Upper lobe of left lung (tissue), 6 donors: ENCODE measurements at regions not wholly inside any gene's neighbourhood (a gene's known extent, or its start where the extent isn't known, plus 50 kb on each side); places are given as distances from the start of the nearest gene placed in this dataset.

ENCODE experiments used
- ATAC-seq, 2 donors: fragments of 200-7000 bp; cut with Tn5 transposase; one replicate each; pipeline ENCODE4 v1.9.1; 2022; ENCODE audit warnings: mild to moderate bottlenecking in 2 of 2, moderate library complexity in 2 of 2; ENCODE audit not compliant: low FRiP score in 2 of 2
- DNase-seq, 2 donors: peaks; one replicate each; pipeline ENCODE4 v3.0.0-alpha.2; 2019 to 2020
- H3K27ac ChIP-seq, 4 donors: fragments of 200-600 bp; sonication (generic); one replicate each; pipeline ENCODE4 v1.5.1; 2016 to 2019
- H3K27me3 ChIP-seq, 4 donors: fragments of 200-600 bp; sonication (generic); one replicate each; pipeline ENCODE4 v1.5.1; 2017 to 2019
- H3K36me3 ChIP-seq, 4 donors: fragments of 200-600 bp; sonication (generic); one replicate each; pipeline ENCODE4 v1.5.1; 2016 to 2019
- H3K4me1 ChIP-seq, 4 donors: fragments of 200-600 bp; sonication (generic); one replicate each; pipeline ENCODE4 v1.5.1; 2018 to 2019
- H3K4me3 ChIP-seq, 4 donors: fragments of 200-600 bp; sonication (generic); one replicate each; pipeline ENCODE4 v1.5.1; 2017 to 2019; ENCODE audit warnings: mild to moderate bottlenecking in 2 of 4, moderate library complexity in 1 of 4
- H3K9me3 ChIP-seq, 4 donors: fragments of 200-600 bp; sonication (generic); one replicate each; pipeline ENCODE4 v1.5.1; 2018 to 2019
- CTCF ChIP-seq, 6 experiments: fragments of 450-650 bp in 4 of 6; fragments of 200-600 bp in 2 of 6; sonication (generic) in 2 of 6; IDR thresholded peaks; one replicate each; pipeline ENCODE4 v1.5.1; 2016 to 2019; ENCODE audit warnings: antibody characterized with exemption in 6 of 6
- EP300 ChIP-seq, 4 donors: sonication (generic); formaldehyde crosslinking; IDR thresholded peaks; one replicate each; pipeline ENCODE4 v1.5.1; 2017; ENCODE audit warnings: antibody characterized with exemption in 4 of 4, control low read depth in 2 of 4
- POLR2A ChIP-seq, 4 donors: fragments of 450-650 bp; IDR thresholded peaks; one replicate each; pipeline ENCODE4 v1.5.1; 2016 to 2017; ENCODE audit warnings: antibody characterized with exemption in 4 of 4, mild to moderate bottlenecking in 2 of 4
- POLR2AphosphoS5 ChIP-seq, 2 donors: sonication (generic); formaldehyde crosslinking; IDR thresholded peaks; one replicate each; pipeline ENCODE4 v1.5.1; 2017; ENCODE audit warnings: antibody characterized with exemption in 2 of 2
- WGBS, 2 donors: methylation state at CpG; one replicate each; pipeline ENCODE4 v1.1.5; 2017 to 2018; 5-methylcytosine and 5-hydroxymethylcytosine counted together
- donor health status: DM: no; HTN: no; CAD: no; lungs with moderate emphysema.
- donor health status: DM: no; HTN: yes; CAD: no; lungs with severe emphysema.

- no peak overlapping the region for H3K4me3 ChIP-seq
- no peak for ATAC-seq
- TF ChIP-seq EP300 (IDR thresholded peaks at IDR 0.05) (no peak), POLR2A (IDR thresholded peaks at IDR 0.05) (no peak)
- H3K27ac ChIP-seq: no peak overlapping the region
- no peaks in the 10 kb centered on the region for H3K36me3 ChIP-seq
- H3K9me3 ChIP-seq: no peaks in the 10 kb centered on the region
- H3K27me3 ChIP-seq: no peaks in the 10 kb centered on the region
- no peak for DNase-seq
- H3K4me1 ChIP-seq: no peaks in the 10 kb centered on the region
Measured at GRCh38 chr18:2027756-2028155, 543.5 kb downstream of the METTL4 start.

GRCh38 chr18:2028986-2029385 lies 542.3 kb downstream of the METTL4 start:
- DNase-seq (no peak), ATAC-seq (no peak)
- no peaks in the 10 kb centered on the region for H3K4me1 ChIP-seq
- 41 to 63% methylated on average over 3 of the region's 3 CpGs for WGBS, 2 donors
- no peaks in the 10 kb centered on the region for H3K36me3 ChIP-seq
- H3K27me3 ChIP-seq: no peaks in the 10 kb centered on the region
- H3K9me3 ChIP-seq: no peaks in the 10 kb centered on the region
- TF ChIP-seq POLR2AphosphoS5 (IDR thresholded peaks at IDR 0.05) (no peak), CTCF (IDR thresholded peaks at IDR 0.05) (no peak), POLR2A (IDR thresholded peaks at IDR 0.05) (no peak), EP300 (IDR thresholded peaks at IDR 0.05) (no peak)
- no peak overlapping the region for H3K4me3 ChIP-seq
- H3K27ac ChIP-seq: no peak overlapping the region

- no peaks in the 10 kb centered on the region for H3K27me3 ChIP-seq
- no peaks in the 10 kb centered on the region for H3K9me3 ChIP-seq
- H3K27ac ChIP-seq: no peak overlapping the region
- no peaks in the 10 kb centered on the region for H3K4me1 ChIP-seq
- no peak overlapping the region for H3K4me3 ChIP-seq
- DNase-seq (no peak), ATAC-seq (no peak)
- TF ChIP-seq POLR2A (IDR thresholded peaks at IDR 0.05) (no peak), CTCF (IDR thresholded peaks at IDR 0.05) (no peak), POLR2AphosphoS5 (IDR thresholded peaks at IDR 0.05) (no peak), EP300 (IDR thresholded peaks at IDR 0.05) (no peak)
- H3K36me3 ChIP-seq: no peaks in the 10 kb centered on the region
Measured at GRCh38 chr18:2030647-2031046, 540.7 kb downstream of the METTL4 start.

DNA sequence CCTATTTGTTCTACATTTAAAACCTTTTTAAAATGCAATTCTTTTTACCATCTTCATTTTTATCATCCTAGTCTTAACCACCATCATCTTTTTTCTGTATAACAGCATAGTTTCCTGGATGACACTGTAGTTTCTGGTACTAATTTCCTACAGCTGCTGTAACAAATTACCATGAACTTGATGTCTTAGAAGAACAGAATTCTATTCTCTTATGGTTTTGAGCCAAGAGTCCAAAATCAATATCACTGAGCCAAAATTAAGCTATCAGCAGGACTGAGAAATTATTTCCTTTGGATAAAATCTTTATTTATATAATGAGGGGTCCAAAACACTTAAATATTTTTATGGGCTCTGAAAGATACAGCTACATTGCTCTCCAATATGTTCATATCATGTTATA lies 539.3 kb downstream of the METTL4 start:
- no peak for DNase-seq
- no peak for ATAC-seq
- H3K9me3 ChIP-seq: no peaks in the 10 kb centered on the region
- no peak overlapping the region for H3K27ac ChIP-seq
- no peak overlapping the region for H3K4me3 ChIP-seq
- no peaks in the 10 kb centered on the region for H3K36me3 ChIP-seq
- no peaks in the 10 kb centered on the region for H3K27me3 ChIP-seq
- no peaks in the 10 kb centered on the region for H3K4me1 ChIP-seq
- TF ChIP-seq CTCF (IDR thresholded peaks at IDR 0.05) (no peak), POLR2A (IDR thresholded peaks at IDR 0.05) (no peak), EP300 (IDR thresholded peaks at IDR 0.05) (no peak), POLR2AphosphoS5 (IDR thresholded peaks at IDR 0.05) (no peak)

- WGBS, 2 donors: 90% methylated on average over 7 of the region's 7 CpGs
- H3K36me3 ChIP-seq: no peaks in the 10 kb centered on the region
- ATAC-seq (no peak), DNase-seq (no peak)
- TF ChIP-seq POLR2A (IDR thresholded peaks at IDR 0.05) (no peak), POLR2AphosphoS5 (IDR thresholded peaks at IDR 0.05) (no peak), CTCF (IDR thresholded peaks at IDR 0.05) (no peak), EP300 (IDR thresholded peaks at IDR 0.05) (no peak)
- H3K27me3 ChIP-seq: no peaks in the 10 kb centered on the region
- H3K9me3 ChIP-seq: no peaks in the 10 kb centered on the region
- H3K4me3 ChIP-seq: no peak overlapping the region
- no peak overlapping the region for H3K27ac ChIP-seq
- H3K4me1 ChIP-seq: no peaks in the 10 kb centered on the region
Measured at GRCh38 chr18:2035056-2035455, 536.2 kb downstream of the METTL4 start.
